Calu3 (cell line): ENCODE measurements at regions not wholly inside any gene's neighbourhood (a gene's known extent, or its start where the extent isn't known, plus 50 kb on each side); places are given as distances from the start of the nearest gene placed in this dataset.

ENCODE experiments used
- BruUV-seq: library from RNA; stranded (reverse); fragments of 400-500 nt; replicated peaks from 2 replicates; lab custom pipeline; 2021; lab: Mats Ljungman, UMichigan
- CTCF ChIA-PET: fragments of 300-600 bp; sonication (Branson Sonifier 250); formaldehyde crosslinking; loops from one replicate; lab custom pipeline; 2022; ENCODE audit warnings: antibody characterized with exemption; lab: Charles Lee
- DNase-seq: peaks from one replicate; pipeline ENCODE4 v3.0.0; 2022
- H3K27ac Mint-ChIP-seq: one replicate; pipeline ENCODE4 v1.8.0; 2022; ENCODE audit warnings: mixed read lengths; ENCODE audit not compliant: unreplicated experiment
- H3K27me3 Mint-ChIP-seq: one replicate; pipeline ENCODE4 v1.8.0; 2022; ENCODE audit warnings: mixed read lengths; ENCODE audit not compliant: unreplicated experiment
- H3K36me3 Mint-ChIP-seq: one replicate; pipeline ENCODE4 v1.8.0; 2022; ENCODE audit warnings: mild to moderate bottlenecking, moderate library complexity, mixed read lengths; ENCODE audit not compliant: insufficient read depth, unreplicated experiment
- H3K4me1 Mint-ChIP-seq: one replicate; pipeline ENCODE4 v1.8.0; 2022; ENCODE audit warnings: mild to moderate bottlenecking, low read depth, mixed read lengths; ENCODE audit not compliant: unreplicated experiment
- H3K4me3 Mint-ChIP-seq: one replicate; pipeline ENCODE4 v1.8.0; 2022; ENCODE audit warnings: mild to moderate bottlenecking, low read depth, moderate library complexity, mixed read lengths; ENCODE audit not compliant: unreplicated experiment
- H3K9me3 Mint-ChIP-seq: one replicate; pipeline ENCODE4 v1.8.0; 2022; ENCODE audit warnings: low read depth, mixed read lengths; ENCODE audit not compliant: unreplicated experiment
- CTCF ChIP-seq: fragments of 200-600 bp; IDR thresholded peaks from one replicate; pipeline ENCODE4 v1.8.0; 2022; ENCODE audit warnings: antibody characterized with exemption; ENCODE audit not compliant: unreplicated experiment
- intact Hi-C: fragments of 100-400 bp; cut with micrococcal nuclease; formaldehyde crosslinking; loops from one replicate; pipeline ENCODE4 v1.10.0; 2022; ENCODE audit not compliant: unreplicated experiment

- BruUV-seq = no TSS peak
Measured at GRCh38 chr14:71550367-71550766, 381.9 kb upstream of the RGS6 start.

GRCh38 chr14:71551291-71551950 is 380.8 kb upstream of the RGS6 start:
- Mint-ChIP-seq H3K27ac (no peak overlapping the region), H3K4me3 (no peak overlapping the region), H3K27me3 (no peaks in the 10 kb centered on the region), H3K36me3 (no peaks in the 10 kb centered on the region), H3K4me1 (peaks cover 9% of the 10 kb centered on the region), H3K9me3 (no peaks in the 10 kb centered on the region)
- intact Hi-C loops = no loop called here
- TF ChIP-seq CTCF = no peak
- no peak for DNase-seq
- no TSS peak for BruUV-seq
- CTCF ChIA-PET = no interaction called here

More at GRCh38 chr14:71550367-71550766, 381.9 kb upstream of the RGS6 start:
- H3K9me3 Mint-ChIP-seq = no peaks in the 10 kb centered on the region
- intact Hi-C loops = no loop called here
- DNase-seq = no peak
- no peaks in the 10 kb centered on the region for H3K27me3 Mint-ChIP-seq
- H3K4me3 Mint-ChIP-seq = no peak overlapping the region
- CTCF ChIA-PET = no interaction called here
- no peak for TF ChIP-seq CTCF
- H3K36me3 Mint-ChIP-seq = no peaks in the 10 kb centered on the region
- H3K27ac Mint-ChIP-seq = no peak overlapping the region
- H3K4me1 Mint-ChIP-seq = peaks cover 3% of the 10 kb centered on the region

- CTCF ChIA-PET = no interaction called here
- BruUV-seq = no TSS peak
- intact Hi-C loops = no loop called here
- no peaks in the 10 kb centered on the region for H3K36me3 Mint-ChIP-seq
- no peak for DNase-seq
- H3K27me3 Mint-ChIP-seq = no peaks in the 10 kb centered on the region
- no peak overlapping the region for H3K27ac Mint-ChIP-seq
- H3K9me3 Mint-ChIP-seq = no peaks in the 10 kb centered on the region
- TF ChIP-seq CTCF = no peak
- no peak overlapping the region for H3K4me3 Mint-ChIP-seq
- peaks cover 9% of the 10 kb centered on the region for H3K4me1 Mint-ChIP-seq
Measured at GRCh38 chr14:71552809-71553208, 379.4 kb upstream of the RGS6 start.

GRCh38 chr14:71553779-71554178 is 378.4 kb upstream of the RGS6 start:
- Mint-ChIP-seq H3K36me3 (no peaks in the 10 kb centered on the region), H3K4me1 (peaks cover 9% of the 10 kb centered on the region), H3K27me3 (no peaks in the 10 kb centered on the region), H3K9me3 (no peaks in the 10 kb centered on the region), H3K27ac (no peak overlapping the region), H3K4me3 (no peak overlapping the region)
- intact Hi-C loops = no loop called here
- CTCF ChIA-PET = no interaction called here
- no peak for DNase-seq
- TF ChIP-seq CTCF = no peak
- no TSS peak for BruUV-seq
